Right ventricle myocardium superior (tissue), 1 donor: ENCODE measurements at regions not wholly inside any gene's neighbourhood (a gene's known extent, or its start where the extent isn't known, plus 50 kb on each side); places are given as distances from the start of the nearest gene placed in this dataset.
"Not testable (repeated sequence)": the region's sequence is repeated elsewhere in the genome, so short reads cannot be mapped to it uniquely, and the experiment has no call there.

Experiments used
- ATAC-seq: fragments of 200-7000 bp; cut with Tn5 transposase; one replicate; pipeline ENCODE4 v1.9.1; 2020; ENCODE audit warnings: mild to moderate bottlenecking; ENCODE audit not compliant: poor library complexity
- DNase-seq: peaks from one replicate; pipeline ENCODE4 v3.0.0-alpha.2; 2020
- intact Hi-C: fragments of 100-400 bp; cut with DNase I; formaldehyde crosslinking; loops from one replicate; pipeline ENCODE4 v1.11.2; 2022
- donor health status: DM: no; HTN: yes; CAD: no; lungs with severe emphysema.

- intact Hi-C loops, result no loop called here
- no peak for ATAC-seq
- no peak for DNase-seq
These were observed 164.6 kb downstream of the MAT2B start for GRCh38 chr5:163670036-163670435.

- no peak for ATAC-seq
- intact Hi-C loops, result no loop called here
These were observed 171.7 kb downstream of the MAT2B start for GRCh38 chr5:163677092-163677491.

DNA sequence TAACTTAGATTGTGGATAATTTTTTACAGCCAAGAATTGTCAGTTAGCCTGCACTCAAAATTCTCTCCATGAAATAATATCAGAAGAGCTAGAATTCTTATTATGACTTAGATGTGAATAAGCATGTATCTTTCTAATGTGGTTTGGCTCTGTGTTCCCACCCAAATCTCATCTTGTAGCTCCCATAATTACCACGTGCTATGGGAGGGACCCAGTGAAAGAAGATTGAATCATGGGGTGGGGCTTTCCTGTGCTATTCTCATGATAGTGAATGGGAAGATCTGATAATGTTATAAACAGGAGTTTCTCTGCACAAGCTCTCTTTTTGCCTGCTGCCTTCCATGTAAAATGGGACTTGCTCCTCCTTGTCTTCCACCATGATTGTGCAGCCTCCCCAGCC is 176.8 kb downstream of the MAT2B start:
- intact Hi-C loops, result no loop called here
- DNase-seq (no peak), ATAC-seq (no peak)

More at GRCh38 chr5:163677092-163677491, 171.7 kb downstream of the MAT2B start:
- no peak for DNase-seq

- no peak for ATAC-seq
- DNase-seq, result no peak
- intact Hi-C loops, result no loop called here
These were observed 182.0 kb downstream of the MAT2B start for GRCh38 chr5:163687414-163687813.

GRCh38 chr5:163692091-163692490 is 186.7 kb downstream of the MAT2B start:
- DNase-seq (no peak), ATAC-seq (no peak)
- intact Hi-C loops, result no loop called here

- DNase-seq (peak; percentile 33), ATAC-seq (peak; percentile 66)
These were observed 190.6 kb downstream of the MAT2B start for GRCh38 chr5:163695830-163696578.

DNA sequence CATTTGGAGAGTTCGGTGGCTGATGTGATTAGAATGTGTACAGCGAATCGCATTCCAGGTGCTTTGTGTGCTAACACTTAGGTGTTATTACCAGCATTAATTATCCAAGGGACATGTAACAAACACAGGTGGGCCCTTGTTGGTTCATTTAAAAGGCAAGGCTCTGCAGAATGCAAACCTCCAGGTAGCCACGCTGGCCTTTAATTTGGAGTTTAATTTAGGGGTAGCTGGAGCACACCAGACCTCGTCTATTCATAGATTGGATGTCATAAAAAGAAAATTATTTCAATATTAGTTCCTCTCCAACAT is 191.1 kb downstream of the MAT2B start:
- DNase-seq (no peak), ATAC-seq (no peak)
- intact Hi-C loops, result no loop called here

More at GRCh38 chr5:163695830-163696578, 190.6 kb downstream of the MAT2B start:
- intact Hi-C loops, result no loop called here

- no peak for DNase-seq
- no peak for ATAC-seq
- intact Hi-C loops, result no loop called here
These were observed 200.8 kb downstream of the MAT2B start for GRCh38 chr5:163706053-163706771.

DNA sequence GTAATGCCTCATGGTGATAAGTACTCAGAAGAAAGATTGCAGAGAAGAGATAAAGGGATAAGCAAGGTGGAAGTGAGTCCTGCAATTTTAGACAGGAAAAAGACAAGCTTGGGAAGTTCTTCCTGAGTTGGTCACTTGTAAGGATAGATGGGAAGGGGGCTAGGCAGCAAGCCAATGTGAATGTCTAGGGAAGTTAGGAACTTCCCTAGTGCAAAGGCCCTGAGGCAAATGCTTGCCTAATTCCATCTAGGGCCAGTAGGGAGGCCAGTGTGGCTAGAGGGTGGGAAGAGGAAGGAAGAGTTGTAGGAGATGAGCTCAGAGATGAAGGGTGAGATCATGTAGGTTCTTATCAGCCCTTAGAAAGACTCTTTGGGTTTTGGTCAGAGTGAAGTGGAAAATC is 206.6 kb downstream of the MAT2B start:
- no peak for ATAC-seq
- intact Hi-C loops, result no loop called here
- no peak for DNase-seq

DNA sequence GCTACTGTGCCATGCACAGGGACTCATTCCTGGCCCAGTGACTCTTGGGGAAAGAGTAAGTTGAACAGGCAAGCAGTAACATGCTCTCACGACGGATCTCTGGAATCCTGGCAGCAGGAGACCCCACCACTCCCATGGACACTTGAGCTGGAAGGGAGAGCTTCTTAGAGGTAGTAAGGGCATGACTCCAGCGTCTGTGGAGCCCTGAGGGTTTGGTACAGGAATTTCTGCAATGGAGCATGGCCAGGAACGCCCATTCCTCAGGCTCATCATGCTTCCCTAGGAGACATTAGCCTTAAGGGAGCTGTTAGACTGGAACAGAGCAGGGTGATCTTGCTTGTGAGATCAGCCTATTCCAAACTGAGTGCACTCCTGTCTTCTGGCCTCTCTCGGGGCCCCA is 212.9 kb downstream of the MAT2B start:
- intact Hi-C loops, result no loop called here
- no peak for DNase-seq
- ATAC-seq, result no peak

DNA sequence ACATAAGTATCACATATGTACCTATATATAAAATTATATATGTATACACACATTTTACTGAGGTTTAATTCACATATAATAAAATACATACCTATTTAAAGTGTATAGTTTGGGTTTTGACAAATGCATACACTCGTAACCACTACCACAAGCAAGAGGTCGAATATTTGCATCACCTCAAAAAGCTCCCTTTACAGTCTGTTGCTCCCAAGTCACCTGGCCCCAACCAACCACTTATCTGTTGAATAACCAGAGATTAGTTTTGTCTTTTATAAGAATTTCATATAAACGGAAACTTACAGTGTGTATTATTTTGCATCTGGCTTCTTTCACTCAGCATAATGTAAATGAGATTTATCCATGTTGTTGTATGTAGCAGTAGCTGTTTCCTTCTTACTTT is 218.9 kb downstream of the MAT2B start:
- intact Hi-C loops, result no loop called here
- DNase-seq (no peak), ATAC-seq (no peak)

GRCh38 chr5:163727028-163727427 is 221.6 kb downstream of the MAT2B start:
- DNase-seq, result no peak
- intact Hi-C loops, result no loop called here
- no peak for ATAC-seq

GRCh38 chr5:163730206-163730756 is 224.9 kb downstream of the MAT2B start:
- ATAC-seq (no peak), DNase-seq (no peak)
- intact Hi-C loops, result no loop called here

DNA sequence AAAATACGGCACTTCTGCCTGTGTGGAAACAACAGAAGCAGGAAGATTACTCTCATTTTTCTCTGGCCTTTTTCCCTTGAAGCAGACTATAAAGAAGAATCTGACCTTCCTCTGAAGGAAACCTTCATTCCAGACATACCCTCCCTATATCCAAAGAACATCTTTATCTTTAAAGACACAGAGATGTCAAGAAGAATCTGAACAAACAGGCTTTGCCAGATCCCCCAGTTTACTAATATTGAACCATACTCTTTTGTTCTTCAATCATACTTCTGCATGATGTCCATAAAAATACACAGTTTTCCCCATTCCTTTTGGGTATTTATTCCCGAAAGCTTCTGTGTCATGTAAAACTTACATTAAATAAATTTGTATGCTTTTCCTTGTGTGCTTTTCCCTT is 225.8 kb downstream of the MAT2B start:
- no peak for ATAC-seq
- no peak for DNase-seq
- intact Hi-C loops, result no loop called here

DNA sequence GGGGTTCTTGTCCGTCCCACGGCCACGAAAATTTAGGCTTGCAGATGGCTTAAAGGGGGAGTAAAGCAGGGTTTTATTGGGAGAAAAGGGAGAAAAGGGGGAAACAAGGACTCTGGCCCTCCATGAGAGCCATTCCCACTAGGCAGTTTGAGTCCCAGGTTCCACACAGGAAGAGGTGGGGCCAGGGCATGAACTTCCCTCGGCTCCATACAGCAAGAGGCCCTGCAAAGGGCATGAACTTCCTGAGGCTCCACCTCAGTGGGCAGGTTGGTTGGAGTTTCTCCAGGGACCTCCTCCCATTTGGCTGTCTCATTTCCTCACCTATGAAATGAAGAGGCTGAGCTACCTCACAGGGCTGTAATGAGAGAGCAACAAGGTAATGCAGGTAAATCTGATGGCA is 229.7 kb downstream of the MAT2B start:
- DNase-seq (no peak), ATAC-seq (no peak)
- intact Hi-C loops, result no loop called here

DNA sequence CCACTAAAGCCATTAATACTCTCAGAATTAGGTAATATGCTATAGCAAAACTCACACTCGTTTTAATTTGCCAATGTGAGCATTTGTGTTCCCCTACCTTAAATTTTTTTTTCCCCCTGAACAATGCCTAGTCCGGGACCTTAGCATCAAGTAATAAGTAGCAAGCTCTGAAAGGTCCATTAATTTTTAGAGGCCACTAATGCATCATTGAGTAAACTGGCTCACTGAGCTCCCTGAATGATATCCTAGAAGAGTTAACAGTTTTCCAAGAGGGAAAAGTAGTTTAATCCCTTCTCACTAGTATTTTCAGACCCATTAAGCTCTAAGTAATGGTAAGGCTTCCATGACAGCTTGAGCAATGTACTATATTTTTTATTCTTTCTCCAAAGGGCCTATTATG is 242.2 kb downstream of the MAT2B start:
- ATAC-seq, result no peak
- no peak for DNase-seq
- intact Hi-C loops, result no loop called here

GRCh38 chr5:163748934-163749333 is 243.5 kb downstream of the MAT2B start:
- intact Hi-C loops, result no loop called here
- DNase-seq, result no peak

DNA sequence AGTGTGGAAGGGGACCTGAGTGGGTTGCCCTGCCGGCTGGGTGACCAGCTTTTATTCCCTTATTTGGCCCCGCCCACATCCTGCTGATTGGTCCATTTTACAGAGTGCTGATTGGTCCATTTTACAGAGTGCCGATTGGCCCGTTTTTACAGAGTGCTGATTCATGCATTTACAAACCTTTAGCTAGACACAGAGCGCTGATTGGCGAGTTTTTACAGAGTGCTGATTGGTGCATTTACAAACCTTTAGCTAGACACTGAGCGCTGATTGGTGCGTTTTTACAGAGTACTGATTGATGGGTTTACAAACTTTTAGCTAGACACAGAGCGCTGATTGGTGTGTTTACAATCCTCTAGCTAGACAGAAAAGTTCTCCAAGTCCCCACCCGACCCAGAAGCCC is 245.0 kb downstream of the MAT2B start:
- DNase-seq, intact Hi-C loops, ATAC-seq: not testable (repeated sequence)

More at GRCh38 chr5:163748934-163749333, 243.5 kb downstream of the MAT2B start:
- no peak for ATAC-seq

- ATAC-seq, result no peak
- intact Hi-C loops, result no loop called here
- DNase-seq, result no peak
These were observed 250.1 kb downstream of the MAT2B start for GRCh38 chr5:163755505-163755904.

GRCh38 chr5:163756170-163756569 is 250.8 kb downstream of the MAT2B start:
- intact Hi-C loops, result no loop called here
- ATAC-seq, result no peak
- DNase-seq, result no peak
